HG02763 (cell line): ENCODE measurements at regions not wholly inside any gene's neighbourhood (a gene's known extent, or its start where the extent isn't known, plus 50 kb on each side); places are given as distances from the start of the nearest gene placed in this dataset.

Experiments used
- ATAC-seq: cut with Tn5 transposase; IDR thresholded peaks from one replicate; pipeline ENCODE4 v1.9.1; 2021; ENCODE audit warnings: mild to moderate bottlenecking, moderate library complexity; ENCODE audit not compliant: unreplicated experiment

DNA sequence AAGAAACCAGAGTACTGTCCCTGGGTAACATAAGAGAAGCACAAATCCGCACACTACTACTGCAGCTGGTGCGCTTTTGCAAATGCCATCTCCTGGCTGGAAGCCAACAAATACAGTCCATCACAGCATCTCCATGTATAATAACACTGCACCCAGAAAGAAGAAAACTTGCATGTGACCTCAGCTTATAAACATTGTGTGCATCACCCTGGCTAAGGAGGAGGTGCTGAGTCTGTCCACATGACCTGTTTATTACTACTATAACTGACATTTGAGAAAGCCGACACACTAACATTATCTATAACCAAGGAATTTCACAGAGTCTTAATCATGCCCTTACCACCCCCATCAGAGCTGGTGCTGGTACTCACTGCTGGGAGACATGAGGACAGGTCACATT, 516.8 kb downstream of the CFAP47 start:
- ATAC-seq = no peak

DNA sequence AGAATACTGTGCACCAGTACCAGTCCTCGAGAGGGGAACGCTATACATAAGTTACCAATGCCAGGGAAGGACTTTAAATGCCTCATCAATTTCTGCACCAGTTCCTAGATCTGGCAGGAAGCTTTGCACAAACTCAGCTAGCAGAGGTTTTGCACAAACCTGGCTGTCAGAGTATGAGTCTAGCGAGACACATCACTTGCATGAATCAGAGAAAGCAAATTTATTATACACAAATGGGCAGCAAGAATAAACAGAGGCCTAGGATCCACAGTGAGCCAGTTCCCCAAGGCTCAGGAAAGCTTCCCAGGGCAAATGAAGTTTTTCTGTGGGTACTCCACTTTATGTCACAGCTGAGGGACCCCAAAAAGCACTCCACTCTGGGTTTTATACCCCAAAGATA, 523.5 kb downstream of the CFAP47 start:
- ATAC-seq = no peak

DNA sequence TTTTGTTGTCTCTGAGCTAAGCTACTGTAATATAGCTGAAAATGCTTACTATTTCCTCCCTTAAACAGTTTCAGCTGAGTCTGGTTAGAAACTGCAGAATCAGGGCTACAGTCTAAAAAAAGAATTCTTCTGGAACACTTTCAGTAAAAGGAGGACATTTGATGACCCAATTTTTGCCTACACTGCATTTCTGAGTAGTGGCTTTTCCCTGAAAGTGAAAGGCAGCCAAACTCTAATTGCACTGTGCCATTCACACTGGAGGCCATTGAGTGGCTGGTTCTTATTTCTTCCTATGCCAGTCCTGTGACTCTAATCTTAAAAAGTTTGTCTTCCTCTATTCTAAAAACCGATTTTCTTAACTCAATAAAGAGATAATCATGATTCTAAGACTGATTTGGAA, 526.0 kb downstream of the CFAP47 start:
- no peak for ATAC-seq

DNA sequence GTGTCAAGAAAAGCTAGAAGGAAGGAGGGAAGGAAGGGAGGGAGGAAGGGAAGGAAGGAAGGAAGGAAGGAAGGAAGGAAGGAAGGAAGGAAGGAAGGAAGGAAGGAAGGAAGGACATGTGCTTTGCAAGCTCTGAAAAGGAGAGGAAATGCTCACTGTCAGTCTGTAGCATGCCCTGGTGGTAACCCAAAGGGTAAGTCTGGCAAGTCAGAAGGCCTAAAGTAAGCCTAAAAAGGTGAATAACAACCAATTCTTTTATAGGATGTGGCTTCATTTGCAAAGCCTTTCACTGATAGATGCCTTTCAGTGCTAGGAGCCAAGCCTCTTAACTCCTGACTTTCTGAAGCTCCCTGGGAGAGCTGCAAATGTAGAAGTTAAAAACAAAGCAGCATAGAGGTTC, 542.6 kb downstream of the CFAP47 start:
- ATAC-seq = no peak

DNA sequence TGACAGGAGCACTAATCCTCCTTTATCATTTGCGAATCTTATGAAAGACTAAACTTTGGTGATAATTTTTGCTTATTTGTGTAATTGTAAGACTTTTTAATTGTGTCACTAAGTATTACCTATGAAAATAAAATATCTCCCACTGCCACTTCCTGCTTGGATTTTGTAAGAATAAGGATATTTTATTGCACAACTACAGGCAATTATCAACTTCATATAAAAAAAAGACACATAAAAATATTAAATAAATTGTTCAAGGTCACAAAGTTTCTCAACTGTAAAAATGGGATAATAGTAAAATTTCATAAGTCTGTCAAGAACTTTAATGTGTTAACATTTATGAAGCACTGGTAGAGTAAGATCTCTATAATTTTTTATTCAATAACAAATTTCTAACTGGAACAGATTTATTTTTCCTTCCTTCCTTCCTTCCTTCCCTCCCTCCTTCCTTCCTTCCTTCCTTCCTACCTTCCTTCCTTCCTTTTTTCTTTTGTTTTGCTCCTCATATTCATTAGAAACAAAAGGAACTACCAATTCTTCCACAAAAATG, 527.6 kb upstream of the FAM47C start:
- ATAC-seq = no peak

DNA sequence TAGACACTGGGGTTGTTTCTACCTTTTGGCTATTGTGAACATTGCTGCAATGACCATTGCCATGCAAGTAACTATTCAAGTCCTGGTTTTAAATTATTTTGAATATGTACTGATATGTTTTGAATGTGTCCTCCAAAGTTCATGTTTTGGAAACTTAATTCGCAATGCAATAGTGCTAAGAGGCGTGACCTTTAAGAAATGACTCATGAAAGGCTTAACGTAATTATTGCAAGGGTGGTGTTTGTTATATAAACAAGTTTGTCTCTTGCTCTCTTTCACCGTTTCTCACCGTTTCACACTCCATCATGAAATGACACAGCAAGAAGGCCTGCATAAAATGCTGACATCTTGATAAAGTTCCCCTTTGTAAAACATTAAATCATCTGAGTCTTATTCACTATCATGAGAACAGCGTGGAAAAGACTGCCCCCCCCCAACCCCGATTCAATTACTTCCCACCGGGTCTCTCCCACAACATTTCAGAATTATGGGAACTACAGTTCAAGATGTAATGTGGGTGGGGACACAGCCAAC, 506.9 kb upstream of the FAM47C start:
- no peak for ATAC-seq

DNA sequence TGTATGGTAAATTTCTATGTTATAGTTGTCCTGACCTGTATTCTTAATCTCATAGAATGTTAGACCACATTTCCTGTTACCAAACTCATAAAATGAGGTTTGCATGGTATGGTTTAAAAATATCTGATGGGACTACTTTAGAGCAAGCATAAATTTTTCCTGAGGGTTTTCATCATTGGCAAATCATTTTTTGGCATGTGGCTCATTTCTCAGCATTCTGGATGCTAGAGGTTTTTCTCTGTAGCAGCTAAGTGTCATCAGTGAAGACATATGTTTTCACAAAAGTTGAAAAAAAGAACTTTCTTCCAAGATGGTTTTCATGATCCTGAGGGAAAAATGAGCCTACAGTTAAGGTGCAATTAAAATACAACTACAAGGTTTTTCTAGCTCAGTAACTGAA, 503.5 kb upstream of the FAM47C start:
- no peak for ATAC-seq

DNA sequence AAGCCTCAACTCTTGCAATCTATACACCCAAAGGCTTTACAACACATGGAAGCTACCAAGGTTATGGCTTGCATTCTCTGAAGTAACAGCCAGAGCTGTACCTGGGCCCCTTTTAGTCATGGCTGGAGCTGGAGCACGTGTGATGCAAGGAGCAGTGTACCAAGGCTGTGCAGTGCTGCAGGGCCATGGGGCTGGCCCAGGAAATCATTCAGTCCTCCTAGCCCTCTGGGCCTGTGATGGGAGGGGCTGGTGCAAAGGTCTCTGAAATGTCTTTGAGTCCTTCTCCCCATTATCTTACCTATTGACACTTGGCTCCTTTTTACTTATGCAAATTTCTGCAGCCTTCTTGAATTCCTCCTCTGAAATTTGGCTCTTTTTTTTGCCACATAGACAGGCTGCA, 500.1 kb upstream of the FAM47C start:
- ATAC-seq = no peak

DNA sequence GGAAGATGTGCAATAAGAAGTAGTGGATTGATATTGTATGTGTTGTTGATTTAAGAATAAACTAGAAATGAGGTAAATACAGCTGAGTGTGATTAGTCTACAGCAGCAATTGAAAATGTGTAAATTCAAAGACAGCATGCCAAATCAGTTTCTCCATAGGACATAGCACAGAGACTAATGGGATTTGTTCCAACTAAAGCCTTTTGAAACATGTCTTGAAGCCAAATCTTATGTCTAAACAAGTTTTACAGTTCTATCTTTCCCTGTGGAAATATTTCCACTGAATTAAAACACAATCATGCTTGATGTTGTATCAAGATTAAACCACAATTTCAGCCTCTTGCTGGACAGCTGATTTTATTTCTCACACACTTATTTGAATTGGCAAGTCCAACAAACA, 497.4 kb upstream of the FAM47C start:
- no peak for ATAC-seq

DNA sequence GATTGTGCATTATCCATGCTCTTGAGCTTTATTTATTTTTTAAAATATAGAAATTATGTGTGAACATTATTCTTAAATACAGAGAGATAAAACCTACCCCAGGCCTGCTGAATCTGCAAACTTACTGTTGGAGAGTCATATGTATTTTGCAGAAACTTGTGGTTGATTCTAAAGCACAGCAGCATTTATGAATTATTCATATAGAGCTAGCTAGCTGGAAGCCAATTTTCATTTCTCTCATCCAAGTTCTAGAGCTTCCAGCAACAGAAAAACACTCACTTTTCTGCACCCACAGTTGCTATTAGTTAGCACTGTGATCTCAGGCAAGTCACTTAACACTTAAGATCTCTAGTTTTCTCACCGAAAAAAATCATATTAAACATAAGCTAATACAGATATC, 479.5 kb upstream of the FAM47C start:
- ATAC-seq = no peak

DNA sequence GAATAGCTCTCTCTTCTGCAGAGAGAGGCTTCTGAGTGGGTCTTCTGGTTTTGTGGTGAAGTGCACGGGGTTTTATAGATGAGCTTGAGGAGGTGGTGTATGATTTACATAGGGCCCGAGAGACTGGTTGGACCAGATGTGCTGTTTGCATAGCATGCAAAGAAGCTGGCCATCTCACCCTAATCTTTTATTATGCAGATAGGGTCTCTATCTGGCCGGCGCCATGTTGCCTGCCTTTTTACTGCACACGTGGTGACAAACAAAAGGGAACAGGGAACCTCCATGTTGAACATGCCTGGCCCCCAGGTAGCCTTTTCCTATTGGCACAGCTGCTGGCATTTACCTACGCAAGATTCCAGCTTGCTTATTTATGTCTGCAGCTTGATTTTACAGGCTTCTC, 473.3 kb upstream of the FAM47C start:
- no peak for ATAC-seq

DNA sequence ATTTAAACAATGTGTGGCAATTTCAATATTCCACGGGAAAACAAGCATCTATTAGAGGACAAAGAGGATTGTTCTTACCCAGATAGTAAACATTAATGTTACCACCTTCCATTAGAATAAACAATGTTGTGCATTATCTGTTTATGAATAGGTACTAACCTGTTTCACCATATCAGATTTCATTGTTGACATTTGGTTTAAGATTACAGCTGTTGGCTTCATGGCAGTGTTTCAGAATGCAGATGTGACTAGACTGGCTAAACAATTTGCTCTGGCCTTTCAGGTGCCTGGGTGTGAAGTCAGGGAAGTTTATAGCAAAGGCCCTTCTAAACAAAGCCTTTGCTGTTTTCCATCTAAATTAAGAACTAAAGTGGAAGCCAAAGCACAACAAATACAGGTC, 464.7 kb upstream of the FAM47C start:
- ATAC-seq = no peak

DNA sequence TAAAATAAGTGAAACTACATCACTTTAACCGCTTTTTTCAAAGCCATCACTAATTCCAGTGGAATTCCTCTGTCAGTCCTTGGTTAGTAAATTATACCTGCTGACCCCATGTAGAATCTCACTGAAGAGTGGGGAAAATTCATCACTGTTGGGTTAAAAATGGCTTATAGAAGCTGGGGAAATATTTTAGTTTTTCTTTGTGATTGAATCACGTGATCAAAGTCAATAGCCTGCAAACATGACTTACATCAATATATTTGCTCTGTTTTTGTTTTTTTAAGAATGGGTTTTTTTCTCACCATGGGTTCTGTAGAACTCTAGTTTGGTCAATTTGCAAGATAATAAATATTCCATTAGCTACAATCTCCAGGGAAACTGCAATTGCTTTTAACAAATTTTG, 445.2 kb upstream of the FAM47C start:
- ATAC-seq = no peak

DNA sequence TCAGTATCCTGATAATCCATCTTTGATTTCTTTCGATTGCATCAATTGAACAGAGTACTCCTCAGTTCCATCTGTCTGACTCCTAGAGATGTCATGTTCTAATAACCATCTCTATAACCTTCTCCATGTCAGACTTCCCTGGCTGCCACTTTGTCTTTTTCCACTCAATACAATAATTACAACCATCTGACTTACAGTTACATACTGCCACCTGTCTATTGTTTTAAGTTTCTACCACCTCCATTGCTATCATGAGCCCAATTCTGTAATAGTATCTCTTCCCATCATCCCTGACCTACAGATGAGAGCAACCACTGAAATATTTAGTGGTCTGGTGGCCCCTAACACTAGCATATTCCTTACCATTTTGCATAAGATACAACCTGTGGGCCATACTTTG, 439.2 kb upstream of the FAM47C start:
- ATAC-seq = no peak

DNA sequence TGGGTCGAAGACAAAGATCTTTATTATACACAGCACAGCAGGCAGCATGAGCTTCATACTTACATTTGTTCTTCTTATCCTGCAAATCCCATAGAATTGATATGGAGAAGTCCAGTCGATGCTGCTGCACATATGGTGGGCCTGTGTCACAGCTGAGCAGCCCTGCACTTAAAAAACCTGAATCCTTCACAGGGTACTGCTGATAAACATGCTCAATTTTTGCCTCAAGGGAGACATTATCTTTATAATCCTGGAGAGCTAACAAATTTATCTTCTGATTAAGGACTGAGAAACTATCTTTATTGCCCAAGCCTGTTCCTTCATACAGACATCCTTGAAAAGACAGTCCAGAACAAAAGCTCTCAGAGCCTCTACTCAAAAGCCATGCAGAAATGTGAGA, 434.4 kb upstream of the FAM47C start:
- ATAC-seq = no peak

DNA sequence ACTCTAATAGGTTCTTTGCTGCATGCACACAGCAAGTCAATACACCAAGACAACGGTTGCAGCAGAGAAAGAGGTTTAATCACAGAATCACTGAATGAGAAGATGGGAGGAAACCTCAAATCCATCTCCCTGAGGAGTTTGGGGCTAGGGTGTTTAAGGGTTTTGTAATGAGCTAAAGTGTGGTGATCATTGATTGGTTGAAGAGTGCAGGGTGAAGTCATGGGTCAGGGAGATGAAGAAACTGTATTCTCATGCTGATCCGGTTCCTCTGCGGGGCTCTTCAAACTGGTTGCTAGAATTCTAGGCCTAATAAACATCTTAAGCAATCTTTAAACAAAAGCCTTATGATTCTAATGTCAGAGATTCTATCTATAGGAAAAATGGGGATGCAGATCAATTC, 432.5 kb upstream of the FAM47C start:
- no peak for ATAC-seq

DNA sequence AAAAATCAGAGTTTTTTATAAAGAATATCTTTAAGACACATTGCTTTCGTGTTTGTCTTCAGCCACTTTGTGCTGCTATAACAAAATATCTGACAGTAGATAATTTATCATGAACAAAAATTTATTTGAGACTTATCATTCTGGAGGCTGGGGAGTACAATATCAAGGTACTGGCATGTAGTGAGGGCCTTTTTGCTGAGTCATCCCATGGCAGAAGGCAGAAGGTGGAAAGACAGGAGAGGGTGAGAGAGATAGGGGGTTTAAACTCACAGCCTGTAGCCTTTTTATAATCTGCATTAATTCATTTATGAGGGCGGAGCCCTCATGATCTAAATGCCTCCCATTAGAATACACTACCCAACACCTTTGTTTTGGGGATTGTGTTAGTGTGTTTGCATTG, 431.2 kb upstream of the FAM47C start:
- no peak for ATAC-seq

DNA sequence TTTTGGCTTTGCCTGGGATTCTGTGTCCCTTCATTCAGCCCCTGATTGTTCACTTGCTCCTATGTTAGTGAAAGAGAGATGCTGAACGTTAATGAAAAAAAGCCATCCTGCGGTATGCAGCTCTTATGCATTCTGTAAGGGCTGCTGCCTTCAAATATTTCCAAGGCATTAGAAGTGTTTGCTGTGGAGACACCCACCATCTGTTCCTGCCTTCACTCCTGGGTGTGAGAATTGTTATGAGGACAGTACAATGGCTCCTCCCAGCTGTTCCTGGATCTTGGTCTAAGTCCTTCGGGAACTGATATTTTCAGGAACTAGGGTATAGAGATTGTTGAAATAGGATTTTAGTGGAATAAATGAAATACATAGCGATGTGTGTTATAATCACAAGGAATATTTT, 427.1 kb upstream of the FAM47C start:
- ATAC-seq = no peak

DNA sequence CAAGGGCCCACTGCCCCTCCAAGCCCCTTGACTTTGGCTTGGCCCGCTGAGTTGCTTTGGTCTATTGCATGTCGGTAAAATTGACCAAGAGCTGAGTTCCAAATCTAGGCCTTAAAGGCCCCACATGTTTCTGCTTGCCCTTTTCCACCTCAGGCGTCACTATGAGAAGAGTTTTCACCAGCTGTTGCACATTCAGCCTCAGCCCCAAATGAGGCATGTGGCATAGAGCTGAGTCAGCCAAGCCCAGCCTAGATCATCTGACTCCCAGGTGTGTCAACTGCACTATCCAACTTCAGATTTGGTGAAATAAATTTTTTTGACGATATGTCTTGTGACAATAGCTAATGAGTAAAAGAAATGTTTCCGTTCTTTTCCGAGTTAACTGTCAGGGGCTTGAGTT, 424.5 kb upstream of the FAM47C start:
- ATAC-seq = no peak

DNA sequence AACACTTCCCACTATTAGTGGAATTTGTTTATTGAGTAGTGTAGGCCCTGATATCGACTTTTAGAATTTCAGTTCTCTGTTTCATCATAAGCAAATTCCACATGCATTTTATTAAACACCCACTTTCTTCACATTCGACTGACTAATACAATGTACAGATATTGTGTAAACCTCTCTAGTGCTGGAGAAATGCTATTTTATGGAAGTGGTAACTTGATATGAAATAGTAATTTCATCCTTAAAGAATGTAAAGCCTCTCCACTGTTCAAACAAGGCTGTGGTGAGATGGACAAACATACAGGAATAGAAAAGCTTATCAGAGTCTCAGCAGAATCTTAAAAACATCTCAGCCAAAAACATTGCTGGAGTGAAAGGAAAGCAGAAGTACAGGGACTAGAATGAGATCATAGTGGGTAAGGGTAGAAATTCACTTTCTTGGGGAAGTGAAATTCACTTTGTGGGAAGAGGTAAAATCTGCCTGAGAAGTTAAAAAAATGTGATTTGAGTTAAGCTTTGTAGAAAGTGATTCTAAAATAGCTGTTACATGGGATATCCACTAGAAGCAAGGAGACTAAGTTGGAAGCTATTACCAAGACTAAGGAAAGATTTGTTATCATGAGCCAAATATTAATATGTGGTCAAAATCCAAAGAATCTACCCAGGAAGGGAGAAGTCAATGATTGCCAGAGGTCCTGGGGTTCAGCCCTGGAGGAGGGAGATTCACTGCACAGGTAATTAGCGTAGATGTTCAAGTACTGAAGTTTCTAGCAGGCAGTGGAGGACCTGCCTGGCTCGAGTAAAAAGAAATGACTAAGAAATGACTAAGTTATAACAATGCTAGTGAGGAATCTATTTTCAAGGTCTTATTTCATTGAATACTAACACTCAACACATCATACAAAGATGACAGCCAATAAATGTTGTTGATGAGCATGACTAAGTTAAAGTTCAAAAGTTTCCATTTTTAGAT, 398.3 kb upstream of the FAM47C start:
- ATAC-seq = no peak

DNA sequence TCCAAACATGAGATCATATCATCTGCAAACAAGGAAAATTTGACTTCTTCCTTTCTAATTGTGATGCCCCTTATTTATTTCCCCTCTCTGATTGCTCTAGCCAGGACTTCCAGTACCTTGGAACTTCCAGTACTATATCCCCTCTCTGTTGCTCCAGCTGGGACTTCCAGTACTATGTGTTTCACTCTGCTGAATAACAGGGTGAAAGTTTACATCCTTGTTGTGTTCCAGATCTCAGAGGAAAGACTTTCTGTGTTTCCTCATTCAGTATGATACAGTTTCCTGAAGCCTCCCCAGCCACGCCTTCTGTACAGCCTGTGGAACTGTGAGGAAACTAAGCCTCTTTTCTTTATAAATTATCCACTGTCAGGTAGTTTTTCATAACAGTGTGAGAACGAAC, 381.3 kb upstream of the FAM47C start:
- ATAC-seq = no peak

DNA sequence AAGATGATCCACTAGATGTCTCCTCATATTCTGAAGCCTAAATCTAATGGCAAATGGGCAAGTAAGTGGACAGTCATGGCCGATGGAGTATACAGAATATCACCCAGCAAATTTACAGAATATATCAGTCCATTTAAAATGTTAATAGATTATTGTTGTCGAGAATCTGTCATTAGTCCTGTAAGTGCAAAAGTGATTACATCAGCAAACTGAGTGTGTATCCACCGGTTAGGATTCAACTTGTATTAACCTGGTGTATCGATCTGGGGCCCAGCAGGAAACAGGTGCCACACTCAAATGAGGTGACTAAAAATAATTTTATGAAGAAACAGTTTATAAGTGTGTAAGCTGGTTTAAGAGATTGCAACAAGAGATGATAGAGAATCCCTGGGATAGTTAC, 367.9 kb upstream of the FAM47C start:
- ATAC-seq = no peak
